ENCODE measurements at regions not wholly inside any gene's neighbourhood (a gene's known extent, or its start where the extent isn't known, plus 50 kb on each side); places are given as distances from the start of the nearest gene placed in this dataset.
"Not testable (repeated sequence)": the region's sequence is repeated elsewhere in the genome, so short reads cannot be mapped to it uniquely, and the experiment has no call there.

DNA sequence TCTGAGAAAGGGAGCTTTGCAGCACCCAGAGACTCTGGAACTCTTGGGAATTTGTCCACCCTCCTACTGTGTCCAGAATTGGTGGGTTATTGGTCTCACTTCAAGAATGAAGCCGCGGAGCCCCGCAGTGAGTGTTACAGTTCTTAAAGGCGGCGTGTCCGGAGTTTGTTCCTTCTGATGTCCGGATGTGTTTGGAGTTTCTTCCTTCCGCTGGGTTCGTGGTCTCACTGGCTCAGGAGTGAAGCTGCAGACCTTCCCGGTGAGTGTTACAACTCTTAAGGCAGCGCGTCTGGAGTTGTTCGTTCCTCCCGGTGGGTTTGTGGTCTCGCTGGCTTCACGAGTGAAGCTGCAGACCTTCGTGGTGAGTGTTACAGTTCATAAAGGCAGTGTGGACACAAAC is 824.7 kb downstream of the LRRTM4 start:
- POLR2A ChIA-PET; DNase-seq (ENCODE audit: extremely low spot score); CTCF ChIA-PET: not testable (repeated sequence)

DNA sequence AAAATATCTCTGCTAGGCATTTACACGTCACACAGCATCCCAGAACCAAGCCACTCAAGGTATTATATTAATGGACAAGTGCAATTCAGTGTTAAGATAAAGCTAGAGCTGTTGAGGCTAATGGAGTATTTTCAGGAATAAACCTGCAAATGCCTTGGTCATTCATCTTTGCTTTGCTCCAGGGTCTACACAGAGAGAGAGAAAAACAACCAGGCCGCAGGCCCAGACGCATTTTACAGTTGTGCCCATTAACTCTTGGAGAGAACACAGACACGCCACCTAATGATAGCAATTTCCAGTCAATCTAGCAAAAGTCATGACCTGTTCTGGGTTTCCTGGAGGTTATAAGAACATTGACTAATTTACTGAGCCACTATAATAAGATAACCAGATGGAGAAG is 829.3 kb downstream of the LRRTM4 start:
- no peak for DNase-seq (ENCODE audit: extremely low spot score)
- POLR2A ChIA-PET: no interaction called here
- no peak for TF ChIP-seq HDGF (IDR thresholded peaks at IDR 0.05; ENCODE audit: borderline replicate concordance)
- no peak for TF ChIP-seq BHLHE40 (IDR thresholded peaks at IDR 0.05; ENCODE audit: borderline replicate concordance)
- no peak for TF ChIP-seq CTBP1 (IDR thresholded peaks at IDR 0.05; ENCODE audit: borderline replicate concordance)
- no peak for TF ChIP-seq NFRKB (IDR thresholded peaks at IDR 0.05)
- no peak for TF ChIP-seq L3MBTL2 (conservative IDR thresholded peaks at IDR 0.05)
- no peak for TF ChIP-seq SUZ12 (IDR thresholded peaks at IDR 0.05)
- no peak for TF ChIP-seq TARDBP (IDR thresholded peaks at IDR 0.05)
- TF ChIP-seq ARNT (IDR thresholded peaks at IDR 0.05): no peak
- no peak for TF ChIP-seq SP1 (IDR thresholded peaks at IDR 0.05)
- CTCF ChIA-PET: no interaction called here

DNA sequence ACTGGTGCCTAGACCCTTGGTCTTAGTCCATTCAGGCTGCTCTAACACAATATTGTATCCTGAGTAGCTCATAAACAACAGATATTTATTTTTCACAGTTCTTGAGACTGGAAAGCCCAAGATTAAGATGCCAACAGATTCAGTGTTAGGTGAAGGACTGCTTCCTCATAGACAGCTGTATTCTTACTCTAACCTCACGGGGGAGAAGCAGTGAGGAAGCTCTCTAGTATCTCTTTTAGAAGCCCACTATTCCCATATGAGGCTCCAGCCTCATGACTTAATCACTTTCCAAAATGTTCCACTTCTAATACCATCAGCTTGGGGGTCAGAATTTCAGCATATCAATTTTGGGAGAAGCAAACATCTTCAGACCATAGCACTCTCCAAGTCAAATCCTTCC is 833.4 kb downstream of the LRRTM4 start:
- DNase-seq (ENCODE audit: extremely low spot score): no peak
- ChIA-PET CTCF (no interaction called here), POLR2A (no interaction called here)
- TF ChIP-seq HDGF (IDR thresholded peaks at IDR 0.05; ENCODE audit: borderline replicate concordance) (no peak), SUZ12 (IDR thresholded peaks at IDR 0.05) (no peak), LEF1 (IDR thresholded peaks at IDR 0.05; ENCODE audit: borderline replicate concordance) (no peak), ELF4 (IDR thresholded peaks at IDR 0.05) (no peak), BHLHE40 (IDR thresholded peaks at IDR 0.05; ENCODE audit: borderline replicate concordance) (no peak), NFRKB (IDR thresholded peaks at IDR 0.05) (no peak), FOXA1 (IDR thresholded peaks at IDR 0.05) (no peak), FOXM1 (IDR thresholded peaks at IDR 0.05; ENCODE audit: borderline replicate concordance) (no peak), TARDBP (IDR thresholded peaks at IDR 0.05) (no peak)

DNA sequence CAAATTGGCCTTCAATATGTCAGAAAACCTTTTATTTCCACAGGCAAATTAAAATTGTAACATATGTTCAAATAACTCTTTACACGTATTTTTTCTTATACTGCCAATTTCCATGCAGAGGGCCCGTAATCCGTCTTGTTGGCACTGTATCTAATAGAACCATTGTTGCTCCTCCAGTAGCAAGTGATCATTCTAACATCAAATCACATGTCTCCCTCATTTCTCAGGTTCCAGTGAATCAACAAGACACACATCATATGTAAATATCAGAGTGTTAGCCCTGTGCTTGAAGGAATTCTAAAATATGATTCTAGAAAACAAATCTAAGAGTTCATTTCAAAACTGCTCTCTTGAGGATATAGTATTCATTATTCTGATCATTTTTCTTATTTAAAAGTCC is 834.3 kb downstream of the LRRTM4 start:
- DNase-seq (ENCODE audit: extremely low spot score): no peak
- ChIA-PET CTCF (no interaction called here), POLR2A (no interaction called here)
- TF ChIP-seq TARDBP (IDR thresholded peaks at IDR 0.05): no peak
- TF ChIP-seq, protein P1, sequence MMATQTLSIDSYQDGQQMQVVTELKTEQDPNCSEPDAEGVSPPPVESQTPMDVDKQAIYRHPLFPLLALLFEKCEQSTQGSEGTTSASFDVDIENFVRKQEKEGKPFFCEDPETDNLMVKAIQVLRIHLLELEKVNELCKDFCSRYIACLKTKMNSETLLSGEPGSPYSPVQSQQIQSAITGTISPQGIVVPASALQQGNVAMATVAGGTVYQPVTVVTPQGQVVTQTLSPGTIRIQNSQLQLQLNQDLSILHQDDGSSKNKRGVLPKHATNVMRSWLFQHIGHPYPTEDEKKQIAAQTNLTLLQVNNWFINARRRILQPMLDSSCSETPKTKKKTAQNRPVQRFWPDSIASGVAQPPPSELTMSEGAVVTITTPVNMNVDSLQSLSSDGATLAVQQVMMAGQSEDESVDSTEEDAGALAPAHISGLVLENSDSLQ (IDR thresholded peaks at IDR 0.05): no peak
- no peak for TF ChIP-seq BHLHE40 (IDR thresholded peaks at IDR 0.05; ENCODE audit: borderline replicate concordance)
- TF ChIP-seq ARNT (IDR thresholded peaks at IDR 0.05): no peak
- no peak for TF ChIP-seq NFRKB (IDR thresholded peaks at IDR 0.05)
- no peak for TF ChIP-seq LEF1 (IDR thresholded peaks at IDR 0.05; ENCODE audit: borderline replicate concordance)
- no peak for TF ChIP-seq CTBP1 (IDR thresholded peaks at IDR 0.05; ENCODE audit: borderline replicate concordance)
- no peak for TF ChIP-seq SUZ12 (IDR thresholded peaks at IDR 0.05)
- no peak for TF ChIP-seq ELF4 (IDR thresholded peaks at IDR 0.05)
- TF ChIP-seq SP1 (IDR thresholded peaks at IDR 0.05): no peak
- no peak for TF ChIP-seq FOXK2 (IDR thresholded peaks at IDR 0.05)
- no peak for TF ChIP-seq ZNF384 (IDR thresholded peaks at IDR 0.05)
- no peak for TF ChIP-seq HDGF (IDR thresholded peaks at IDR 0.05; ENCODE audit: borderline replicate concordance)
- TF ChIP-seq FOXA1 (IDR thresholded peaks at IDR 0.05): no peak
- TF ChIP-seq FOXM1 (IDR thresholded peaks at IDR 0.05; ENCODE audit: borderline replicate concordance): no peak

DNA sequence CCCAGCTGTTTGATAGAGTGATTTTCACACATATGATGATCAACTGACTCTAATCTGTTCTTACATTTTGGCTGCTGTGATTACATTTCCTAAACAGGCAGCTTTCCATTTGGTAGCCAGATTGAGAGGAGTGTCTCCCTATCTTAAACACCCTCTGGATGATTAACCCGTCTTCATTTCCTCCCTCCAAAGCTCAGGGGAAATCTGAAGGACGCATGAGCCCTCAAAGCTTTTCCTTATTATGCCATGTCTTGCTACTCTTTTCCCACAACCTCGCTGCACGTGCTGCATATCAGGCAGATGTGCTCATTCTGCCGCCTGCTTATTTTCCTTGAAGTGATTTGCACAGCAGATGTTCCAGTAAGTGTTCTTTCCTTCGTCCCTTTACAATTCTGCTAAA is 837.4 kb downstream of the LRRTM4 start:
- POLR2A ChIA-PET: no interaction called here
- CTCF ChIA-PET: no interaction called here
- DNase-seq (ENCODE audit: extremely low spot score): no peak
- TF ChIP-seq BHLHE40 (IDR thresholded peaks at IDR 0.05; ENCODE audit: borderline replicate concordance) (no peak), HDGF (IDR thresholded peaks at IDR 0.05; ENCODE audit: borderline replicate concordance) (no peak), TARDBP (IDR thresholded peaks at IDR 0.05) (no peak), LEF1 (IDR thresholded peaks at IDR 0.05; ENCODE audit: borderline replicate concordance) (no peak), SP1 (IDR thresholded peaks at IDR 0.05) (no peak), ELF4 (IDR thresholded peaks at IDR 0.05) (no peak), NFRKB (IDR thresholded peaks at IDR 0.05) (no peak), FOXA1 (IDR thresholded peaks at IDR 0.05) (no peak), L3MBTL2 (conservative IDR thresholded peaks at IDR 0.05) (no peak)
- TF ChIP-seq, protein P1 (IDR thresholded peaks at IDR 0.05): no peak

DNA sequence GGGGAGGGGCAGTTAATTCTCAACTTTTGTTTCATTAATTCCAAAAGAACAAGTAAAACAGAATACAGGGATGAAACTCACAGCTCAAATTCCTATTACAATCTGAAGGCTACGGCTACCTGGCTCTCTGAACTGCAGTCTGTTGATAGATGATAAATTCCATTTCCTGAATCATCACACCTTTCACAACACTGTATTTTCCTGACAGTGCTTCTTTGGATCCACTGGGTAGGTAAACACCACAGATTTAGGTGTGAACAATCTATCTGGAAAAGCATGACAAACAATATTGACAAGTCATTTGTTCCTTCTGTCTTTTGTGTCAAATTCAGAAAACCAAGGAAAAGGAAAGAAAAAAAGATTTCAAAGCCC is 843.2 kb downstream of the LRRTM4 start:
- DNase-seq (ENCODE audit: extremely low spot score): no peak
- ChIA-PET CTCF (no interaction called here), POLR2A (no interaction called here)
- TF ChIP-seq LEF1 (IDR thresholded peaks at IDR 0.05; ENCODE audit: borderline replicate concordance) (no peak), FOXK2 (IDR thresholded peaks at IDR 0.05) (no peak), NFRKB (IDR thresholded peaks at IDR 0.05) (no peak), ARNT (IDR thresholded peaks at IDR 0.05) (no peak), TARDBP (IDR thresholded peaks at IDR 0.05) (no peak), BHLHE40 (IDR thresholded peaks at IDR 0.05; ENCODE audit: borderline replicate concordance) (no peak)

DNA sequence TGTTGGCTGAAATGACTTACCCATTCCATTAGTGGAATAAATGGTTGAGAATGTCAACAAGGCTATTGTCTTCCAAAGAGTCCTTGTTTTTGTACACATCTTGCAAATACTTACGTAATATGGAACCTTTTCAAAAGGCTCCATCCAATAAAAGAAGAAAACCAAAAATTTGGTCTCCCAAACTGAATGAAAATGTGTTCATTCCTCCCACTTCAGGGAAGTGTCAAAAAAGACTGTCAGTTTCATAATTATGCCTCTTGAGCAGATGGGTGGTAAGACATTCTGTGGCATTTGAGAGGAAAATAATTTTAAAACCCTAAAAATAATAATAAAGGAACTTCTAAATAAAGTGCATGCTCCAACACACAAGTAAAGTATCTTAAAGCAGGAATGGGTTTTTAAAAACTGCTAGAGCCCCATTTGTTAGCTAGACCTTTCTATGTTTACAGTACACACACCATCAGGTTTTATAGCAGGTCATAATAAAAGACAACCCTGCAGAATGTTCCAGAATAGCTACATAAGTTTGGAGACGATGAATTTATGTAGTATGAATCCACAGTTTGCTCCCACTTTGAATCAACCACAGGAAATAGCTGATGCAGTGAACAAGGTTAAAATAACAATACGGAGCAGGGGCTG is 843.7 kb downstream of the LRRTM4 start:
- TF ChIP-seq SP1 (IDR thresholded peaks at IDR 0.05) (no peak), SUZ12 (IDR thresholded peaks at IDR 0.05) (no peak), LEF1 (IDR thresholded peaks at IDR 0.05; ENCODE audit: borderline replicate concordance) (no peak), CTBP1 (IDR thresholded peaks at IDR 0.05; ENCODE audit: borderline replicate concordance) (no peak), FOXK2 (IDR thresholded peaks at IDR 0.05) (no peak), FOXA1 (IDR thresholded peaks at IDR 0.05) (no peak), ELF4 (IDR thresholded peaks at IDR 0.05) (no peak), FOXM1 (IDR thresholded peaks at IDR 0.05; ENCODE audit: borderline replicate concordance) (no peak), NFRKB (IDR thresholded peaks at IDR 0.05) (no peak)
- TF ChIP-seq, protein P1 (IDR thresholded peaks at IDR 0.05): no peak
- POLR2A ChIA-PET: no interaction called here
- CTCF ChIA-PET: no interaction called here
- DNase-seq (ENCODE audit: extremely low spot score): no peak
